GOT3 (cell line): ENCODE measurements at regions not wholly inside any gene's neighbourhood (a gene's known extent, or its start where the extent isn't known, plus 50 kb on each side); places are given as distances from the start of the nearest gene placed in this dataset.
"Not testable (repeated sequence)": the region's sequence is repeated elsewhere in the genome, so short reads cannot be mapped to it uniquely, and the experiment has no call there.

ENCODE experiments used
- DNase-seq: peaks from one replicate; lab custom pipeline; 2025; ENCODE audit warnings: mixed read lengths; lab: John Stamatoyannopoulos, UW

- DNase-seq = no peak
Measured at GRCh38 chr13:21228738-21229137, 52.3 kb downstream of the MRPL57 start.

GRCh38 chr13:21229241-21230024, 53.0 kb downstream of the MRPL57 start:
- no peak for DNase-seq

GRCh38 chr13:21230516-21230915, 54.1 kb downstream of the MRPL57 start:
- no peak for DNase-seq

- DNase-seq = no peak
Measured at GRCh38 chr13:21231426-21231940, 55.0 kb downstream of the MRPL57 start.

GRCh38 chr13:21232196-21232595, 55.7 kb downstream of the MRPL57 start:
- DNase-seq = no peak

- no peak for DNase-seq
Measured at GRCh38 chr13:21232599-21232998, 56.1 kb downstream of the MRPL57 start.

GRCh38 chr13:21233086-21233485, 56.6 kb downstream of the MRPL57 start:
- DNase-seq = no peak

- DNase-seq = no peak
Measured at GRCh38 chr13:21234526-21234925, 58.1 kb downstream of the MRPL57 start.

- no peak for DNase-seq
Measured at GRCh38 chr13:21235174-21235573, 58.7 kb downstream of the MRPL57 start.

GRCh38 chr13:21237081-21237480, 60.6 kb downstream of the MRPL57 start:
- no peak for DNase-seq

GRCh38 chr13:21238267-21238666, 61.8 kb downstream of the MRPL57 start:
- no peak for DNase-seq

GRCh38 chr13:21240586-21240985, 64.1 kb downstream of the MRPL57 start:
- no peak for DNase-seq

GRCh38 chr13:21242236-21242635, 65.8 kb downstream of the MRPL57 start:
- DNase-seq = no peak

- no peak for DNase-seq
Measured at GRCh38 chr13:21243045-21243897, 66.8 kb downstream of the MRPL57 start.

- not testable (repeated sequence) for DNase-seq
Measured at GRCh38 chr13:21243898-21244184, 67.4 kb downstream of the MRPL57 start.

- DNase-seq = no peak
Measured at GRCh38 chr13:21246761-21247452, 70.4 kb downstream of the MRPL57 start.

GRCh38 chr13:21256351-21256761, 79.9 kb downstream of the MRPL57 start:
- no peak for DNase-seq

- DNase-seq = no peak
Measured at GRCh38 chr13:21256891-21257290, 80.4 kb downstream of the MRPL57 start.

- DNase-seq = no peak
Measured at GRCh38 chr13:21259571-21260455, 83.4 kb downstream of the MRPL57 start.

- not testable (repeated sequence) for DNase-seq
Measured at GRCh38 chr13:21260561-21261290, 84.3 kb downstream of the MRPL57 start.
